CD14-positive monocyte (primary cell): ENCODE measurements at regions not wholly inside any gene's neighbourhood (a gene's known extent, or its start where the extent isn't known, plus 50 kb on each side); places are given as distances from the start of the nearest gene placed in this dataset.

Source experiments
- DNase-seq, 3 donors: peaks; one replicate each; pipeline ENCODE4 v3.0.0-alpha.2; 2011 to 2022
- H2AFZ ChIP-seq: 2 replicates; pipeline ENCODE4 v1.6.0; 2012; ENCODE audit warnings: mild to moderate bottlenecking, low read depth, low read length, inconsistent platforms; ENCODE audit not compliant: insufficient read depth, poor library complexity, severe bottlenecking
- H3K27ac ChIP-seq, 2 donors: 1 replicate in 1 of 2; 2 replicates in 1 of 2; pipeline ENCODE4 v1.5.1; 2012 to 2013; ENCODE audit warnings: low read length in 2 of 2, control low read depth in 1 of 2, inconsistent platforms in 1 of 2, low read depth in 1 of 2, mild to moderate bottlenecking in 1 of 2
- H3K27me3 ChIP-seq, 2 donors: one replicate each; pipeline versions ENCODE4 v1.6.0 to v1.6.1; 2011 to 2013; ENCODE audit warnings: low read length in 2 of 2; ENCODE audit not compliant: control insufficient read depth in 2 of 2, insufficient read depth in 2 of 2
- H3K36me3 ChIP-seq, 2 donors: replicated peaks in 1 of 2; 1 replicate in 1 of 2; 2 replicates in 1 of 2; pipeline versions ENCODE4 v1.5.1 to v1.6.1; 2012 to 2013; ENCODE audit warnings: low read length in 2 of 2, control low read depth in 1 of 2, inconsistent platforms in 1 of 2, mild to moderate bottlenecking in 1 of 2; ENCODE audit not compliant: insufficient read depth in 2 of 2, control insufficient read depth in 1 of 2
- H3K4me1 ChIP-seq, 2 donors: 1 replicate in 1 of 2; 2 replicates in 1 of 2; pipeline versions ENCODE4 v1.5.1 to v1.6.1; 2012 to 2013; ENCODE audit warnings: low read length in 2 of 2, control low read depth in 1 of 2, inconsistent platforms in 1 of 2, mild to moderate bottlenecking in 1 of 2, moderate library complexity in 1 of 2; ENCODE audit not compliant: insufficient read depth in 2 of 2, control insufficient read depth in 1 of 2
- H3K4me2 ChIP-seq: replicated peaks from 2 replicates; pipeline ENCODE3; 2012; ENCODE audit warnings: low read length, moderate library complexity, mild to moderate bottlenecking; ENCODE audit not compliant: poor library complexity, severe bottlenecking; ENCODE audit errors: extremely low read depth
- H3K4me3 ChIP-seq, 3 experiments: fragments of 200-600 bp in 1 of 3; sonication (generic) in 1 of 3; replicated peaks in 1 of 3; 1 replicate in 2 of 3; 2 replicates in 1 of 3; pipeline ENCODE4 v1.5.1; 2011 to 2013; ENCODE audit warnings: low read length in 3 of 3, mild to moderate bottlenecking in 3 of 3, control low read depth in 2 of 3, low read depth in 2 of 3, inconsistent platforms in 1 of 3, moderate library complexity in 1 of 3
- H3K79me2 ChIP-seq: 2 replicates; pipeline ENCODE4 v1.6.0; 2012; ENCODE audit warnings: mild to moderate bottlenecking, control low read depth, inconsistent platforms, low read length, moderate library complexity; ENCODE audit not compliant: insufficient read depth
- H3K9ac ChIP-seq: 2 replicates; pipeline ENCODE4 v1.6.0; 2017; ENCODE audit warnings: low read length, mild to moderate bottlenecking; ENCODE audit not compliant: insufficient read depth, poor library complexity, severe bottlenecking
- H3K9me3 ChIP-seq, 2 donors: replicated peaks in 1 of 2; 1 replicate in 1 of 2; 2 replicates in 1 of 2; pipeline versions ENCODE4 v1.5.1 to v1.6.1; 2012 to 2013; ENCODE audit warnings: low read length in 2 of 2, control low read depth in 1 of 2; ENCODE audit not compliant: control insufficient read depth in 1 of 2, insufficient read depth in 1 of 2
- H4K20me1 ChIP-seq: 2 replicates; pipeline ENCODE4 v1.6.0; 2012; ENCODE audit warnings: mild to moderate bottlenecking, low read length, control low read depth, moderate library complexity; ENCODE audit not compliant: insufficient read depth
- H3K27ac Mint-ChIP-seq, 7 donors: one replicate each; pipeline ENCODE4 v1.8.0; 2020; ENCODE audit warnings: mild to moderate bottlenecking in 7 of 7, mixed read lengths in 7 of 7, moderate library complexity in 6 of 7, inconsistent platforms in 2 of 7
- H3K27me3 Mint-ChIP-seq, 3 donors: one replicate each; pipeline ENCODE4 v1.8.0; 2021 to 2022; ENCODE audit warnings: low read depth in 3 of 3, mild to moderate bottlenecking in 3 of 3, mixed read lengths in 3 of 3, moderate library complexity in 3 of 3, inconsistent platforms in 1 of 3
- H3K36me3 Mint-ChIP-seq, 2 donors: one replicate each; pipeline ENCODE4 v1.8.0; 2020; ENCODE audit warnings: mixed read lengths in 2 of 2, inconsistent platforms in 1 of 2, mild to moderate bottlenecking in 1 of 2
- H3K4me1 Mint-ChIP-seq: one replicate; pipeline ENCODE4 v1.8.0; 2020; ENCODE audit warnings: mild to moderate bottlenecking, mixed read lengths
- H3K4me3 Mint-ChIP-seq, 2 donors: one replicate each; pipeline ENCODE4 v1.8.0; 2020; ENCODE audit warnings: mild to moderate bottlenecking in 2 of 2, mixed read lengths in 2 of 2, moderate library complexity in 1 of 2
- H3K9me3 Mint-ChIP-seq, 7 donors: one replicate each; pipeline ENCODE4 v1.8.0; 2020 to 2022; ENCODE audit warnings: mixed read lengths in 7 of 7, mild to moderate bottlenecking in 6 of 7, moderate library complexity in 6 of 7, inconsistent platforms in 2 of 7
- CTCF ChIP-seq: fragments of 200-600 bp; IDR thresholded peaks from one replicate; pipeline ENCODE4 v1.8.0; 2022; ENCODE audit warnings: antibody characterized with exemption, mild to moderate bottlenecking
- WGBS: methylation state at CpG from one replicate; pipeline ENCODE4 v1.1.5; 2013; ENCODE audit warnings: missing lambda C conversion rate; ENCODE audit not compliant: insufficient coverage; 5-methylcytosine and 5-hydroxymethylcytosine counted together
- intact Hi-C, 2 donors: fragments of 100-400 bp; cut with micrococcal nuclease; formaldehyde crosslinking; loops; one replicate each; pipeline versions ENCODE4 v1.15.0 to v1.15.1; 2023

GRCh38 chr2:204064119-204064518 is 127.6 kb downstream of the ICOS start:
- no peaks in the 10 kb centered on the region for H3K4me1 Mint-ChIP-seq
- no peak for DNase-seq
- Histone ChIP-seq H3K27me3 (no peaks in the 10 kb centered on the region), H3K4me1 (no peaks in the 10 kb centered on the region), H3K9ac (no peak overlapping the region), H3K27ac (no peak overlapping the region), H3K4me3 (no peak overlapping the region), H3K79me2 (no peaks in the 10 kb centered on the region), H4K20me1 (no peaks in the 10 kb centered on the region), H3K36me3 (no peaks in the 10 kb centered on the region), H2AFZ (no peak overlapping the region), H3K4me2 (no peak overlapping the region), H3K9me3 (no peaks in the 10 kb centered on the region)
- 100% methylated on average over 1 of the region's 5 CpGs for WGBS
- no peaks in the 10 kb centered on the region for H3K36me3 Mint-ChIP-seq
- TF ChIP-seq CTCF, result no peak
- no peak overlapping the region for H3K27ac Mint-ChIP-seq
- peaks cover 0 to 3% (median 2%) of the 10 kb centered on the region in 7 donors for H3K9me3 Mint-ChIP-seq
- intact Hi-C loops, result no loop called here
- no peak overlapping the region for H3K4me3 Mint-ChIP-seq
- H3K27me3 Mint-ChIP-seq, result peaks cover 2% of the 10 kb centered on the region in 3 donors

GRCh38 chr2:204065566-204065965 is 129.0 kb downstream of the ICOS start:
- Histone ChIP-seq H3K36me3 (no peaks in the 10 kb centered on the region), H3K27me3 (no peaks in the 10 kb centered on the region), H3K4me1 (no peaks in the 10 kb centered on the region), H3K27ac (no peak overlapping the region), H3K79me2 (no peaks in the 10 kb centered on the region), H3K9ac (no peak overlapping the region), H4K20me1 (no peaks in the 10 kb centered on the region), H3K4me2 (no peak overlapping the region), H2AFZ (no peak overlapping the region), H3K4me3 (no peak overlapping the region), H3K9me3 (no peaks in the 10 kb centered on the region)
- WGBS, result 100% methylated on average over 1 of the region's 3 CpGs
- no peak for DNase-seq
- no peak for TF ChIP-seq CTCF
- no peaks in the 10 kb centered on the region for H3K36me3 Mint-ChIP-seq
- H3K9me3 Mint-ChIP-seq, result peaks cover 0 to 3% (median 2%) of the 10 kb centered on the region in 7 donors
- H3K27me3 Mint-ChIP-seq, result peaks cover 0 to 4% (median 2%) of the 10 kb centered on the region in 3 donors
- intact Hi-C loops, result no loop called here
- H3K27ac Mint-ChIP-seq, result no peak overlapping the region
- no peaks in the 10 kb centered on the region for H3K4me1 Mint-ChIP-seq
- H3K4me3 Mint-ChIP-seq, result no peak overlapping the region
